Stimulated activated CD8-positive, alpha-beta memory T cell treated with anti-CD3 and anti-CD28 coated beads, Interleukin-7, amount 100 ng/mL, for 48 hours (primary cell): ENCODE measurements at regions not wholly inside any gene's neighbourhood (a gene's known extent, or its start where the extent isn't known, plus 50 kb on each side); places are given as distances from the start of the nearest gene placed in this dataset.

Source experiments
- DNase-seq, 2 donors: peaks; one replicate each; pipeline ENCODE4 v3.0.0-alpha.2; 2020; ENCODE audit warnings: low read depth in 1 of 2; ENCODE audit errors: extremely low read depth in 1 of 2

- DNase-seq = no peak
These were observed 458.6 kb upstream of the NWD2 start for GRCh38 chr4:36785973-36786372.

GRCh38 chr4:36786519-36786918 is 458.0 kb upstream of the NWD2 start:
- no peak for DNase-seq

- DNase-seq = no peak
These were observed 449.8 kb upstream of the NWD2 start for GRCh38 chr4:36794716-36795115.

GRCh38 chr4:36812149-36812548 is 432.4 kb upstream of the NWD2 start:
- DNase-seq = no peak

- no peak for DNase-seq
These were observed 429.0 kb upstream of the NWD2 start for GRCh38 chr4:36815536-36815935.

- no peak for DNase-seq
These were observed 421.2 kb upstream of the NWD2 start for GRCh38 chr4:36823199-36823967.

GRCh38 chr4:36824682-36825081 is 419.9 kb upstream of the NWD2 start:
- no peak for DNase-seq

GRCh38 chr4:36835246-36835645 is 409.3 kb upstream of the NWD2 start:
- DNase-seq = no peak

GRCh38 chr4:36841583-36842326 is 402.8 kb upstream of the NWD2 start:
- DNase-seq = no peak

GRCh38 chr4:36844448-36844847 is 400.1 kb upstream of the NWD2 start:
- no peak for DNase-seq

GRCh38 chr4:36852856-36853255 is 391.7 kb upstream of the NWD2 start:
- no peak for DNase-seq

- no peak for DNase-seq
These were observed 390.0 kb upstream of the NWD2 start for GRCh38 chr4:36854554-36854953.

- DNase-seq = no peak
These were observed 380.9 kb upstream of the NWD2 start for GRCh38 chr4:36863601-36864000.

GRCh38 chr4:36870121-36870520 is 374.4 kb upstream of the NWD2 start:
- no peak for DNase-seq

- DNase-seq = no peak
These were observed 371.9 kb upstream of the NWD2 start for GRCh38 chr4:36872679-36873078.

GRCh38 chr4:36884151-36884550 is 360.4 kb upstream of the NWD2 start:
- no peak for DNase-seq

- no peak for DNase-seq
These were observed 352.6 kb upstream of the NWD2 start for GRCh38 chr4:36891971-36892370.

- no peak for DNase-seq
These were observed 344.0 kb upstream of the NWD2 start for GRCh38 chr4:36900446-36900987.

GRCh38 chr4:36904823-36905222 is 339.7 kb upstream of the NWD2 start:
- no peak for DNase-seq

GRCh38 chr4:36914106-36914505 is 330.4 kb upstream of the NWD2 start:
- DNase-seq = no peak

- no peak for DNase-seq
These were observed 328.8 kb upstream of the NWD2 start for GRCh38 chr4:36915717-36916116.

GRCh38 chr4:36917413-36917812 is 327.1 kb upstream of the NWD2 start:
- no peak for DNase-seq
